AG04450 (cell line): ENCODE measurements at regions not wholly inside any gene's neighbourhood (a gene's known extent, or its start where the extent isn't known, plus 50 kb on each side); places are given as distances from the start of the nearest gene placed in this dataset.

ENCODE experiments used
- CTCF ChIA-PET: fragments of 300-600, 350-600 bp; formaldehyde crosslinking; extraction: SDS; loops from one replicate; lab custom pipeline; 2022; ENCODE audit warnings: antibody characterized with exemption, inconsistent platforms; lab: Charles Lee
- POLR2A ChIA-PET: fragments of 350-600 bp; formaldehyde crosslinking; extraction: SDS; loops from one replicate; lab custom pipeline; 2021; ENCODE audit warnings: antibody characterized with exemption, inconsistent platforms; lab: Yijun Ruan, JAX
- DNase-seq: peaks from one replicate; pipeline ENCODE4 v3.0.0-alpha.2; 2011; ENCODE audit warnings: low read depth, low spot score
- H3K27ac ChIP-seq: one replicate; pipeline ENCODE4 v1.5.1; 2012; ENCODE audit warnings: low read depth, low read length, control low read depth
- H3K27me3 ChIP-seq: one replicate; pipeline ENCODE4 v1.6.0; 2012; ENCODE audit warnings: low read length; ENCODE audit not compliant: control insufficient read depth, insufficient read depth
- H3K4me3 ChIP-seq: 2 replicates; pipeline ENCODE4 v1.5.1; 2011; ENCODE audit warnings: mild to moderate bottlenecking, low read depth, low read length, control low read depth
- H3K9me3 ChIP-seq: 2 replicates; pipeline ENCODE4 v1.5.1; 2012; ENCODE audit warnings: low read length; ENCODE audit not compliant: control insufficient read depth, insufficient read depth
- CTCF ChIP-seq: IDR thresholded peaks from 2 replicates; pipeline ENCODE4 v1.5.1; 2011; ENCODE audit warnings: low read depth, low read length, control low read depth, inconsistent platforms

- no peak for DNase-seq
- CTCF ChIA-PET = no interaction called here
- POLR2A ChIA-PET = no interaction called here
- TF ChIP-seq CTCF = no peak
- Histone ChIP-seq H3K27me3 (no peaks in the 10 kb centered on the region), H3K4me3 (no peak overlapping the region), H3K9me3 (peaks cover 4% of the 10 kb centered on the region), H3K27ac (no peak overlapping the region)
Observed at GRCh38 chr7:49522111-49522510, 251.3 kb upstream of the VWC2 start.

GRCh38 chr7:49523870-49524269 is 249.6 kb upstream of the VWC2 start:
- Histone ChIP-seq H3K4me3 (no peak overlapping the region), H3K9me3 (peaks cover 2% of the 10 kb centered on the region; the same call in 1 of the 2 replicates), H3K27ac (no peak overlapping the region), H3K27me3 (no peaks in the 10 kb centered on the region)
- ChIA-PET POLR2A (no interaction called here), CTCF (no interaction called here)
- TF ChIP-seq CTCF = no peak
- DNase-seq = no peak

- no peak for TF ChIP-seq CTCF
- Histone ChIP-seq H3K4me3 (no peak overlapping the region), H3K9me3 (peaks cover 3% of the 10 kb centered on the region; the same call in 1 of the 2 replicates), H3K27ac (no peak overlapping the region), H3K27me3 (no peaks in the 10 kb centered on the region)
- POLR2A ChIA-PET = no interaction called here
- CTCF ChIA-PET = no interaction called here
- DNase-seq = no peak
Observed at GRCh38 chr7:49527182-49527581, 246.3 kb upstream of the VWC2 start.

GRCh38 chr7:49530481-49530880 is 243.0 kb upstream of the VWC2 start:
- no peak overlapping the region for H3K27ac ChIP-seq
- TF ChIP-seq CTCF = no peak
- POLR2A ChIA-PET = no interaction called here
- H3K4me3 ChIP-seq = no peak overlapping the region
- DNase-seq = no peak
- CTCF ChIA-PET = no interaction called here
- peaks cover 3% of the 10 kb centered on the region; the same call in 1 of the 2 replicates for H3K9me3 ChIP-seq
- no peaks in the 10 kb centered on the region for H3K27me3 ChIP-seq

- no peak for TF ChIP-seq CTCF
- ChIA-PET POLR2A (no interaction called here), CTCF (no interaction called here)
- H3K27ac ChIP-seq = no peak overlapping the region
- H3K27me3 ChIP-seq = no peaks in the 10 kb centered on the region
- peaks cover 10% of the 10 kb centered on the region for H3K9me3 ChIP-seq
- DNase-seq = no peak
- H3K4me3 ChIP-seq = no peak overlapping the region
Observed at GRCh38 chr7:49563693-49564378, 209.6 kb upstream of the VWC2 start.
